Neural cell (in vitro differentiated cells): ENCODE measurements at regions not wholly inside any gene's neighbourhood (a gene's known extent, or its start where the extent isn't known, plus 50 kb on each side); places are given as distances from the start of the nearest gene placed in this dataset.

Source experiments
- H2AFZ ChIP-seq: fragments of 200-600, 300-800 bp; sonication (generic), shearing (Covaris generic); 2 replicates; pipeline ENCODE4 v1.6.0; 2014; ENCODE audit warnings: low read depth, mild to moderate bottlenecking, antibody characterized with exemption, low read length, moderate library complexity
- H3F3A ChIP-seq: fragments of 200-600 bp; shearing (Covaris generic); 2 replicates; pipeline ENCODE4 v1.6.1; 2016; ENCODE audit warnings: mild to moderate bottlenecking, moderate library complexity, mixed read lengths, antibody characterized with exemption, low read length; ENCODE audit not compliant: insufficient read depth, poor library complexity, severe bottlenecking
- H3K27ac ChIP-seq: fragments of 200-600, 300-800 bp; sonication (generic), shearing (Covaris generic); 2 replicates; pipeline ENCODE4 v1.5.1; 2014; ENCODE audit warnings: mild to moderate bottlenecking, low read length, moderate library complexity
- H3K27me3 ChIP-seq: fragments of 300-800, 200-600 bp; sonication (generic), shearing (Covaris generic); 2 replicates; pipeline ENCODE4 v1.6.0; 2014; ENCODE audit warnings: mild to moderate bottlenecking, low read depth, low read length, moderate library complexity; ENCODE audit not compliant: insufficient read depth
- H3K36me3 ChIP-seq: fragments of 300-800, 200-600 bp; sonication (generic), shearing (Covaris generic); 2 replicates; pipeline ENCODE4 v1.5.1; 2014; ENCODE audit warnings: mild to moderate bottlenecking, antibody characterized with exemption, low read length, moderate library complexity; ENCODE audit not compliant: insufficient read depth
- H3K4me2 ChIP-seq: fragments of 300-800, 200-600 bp; sonication (generic), shearing (Covaris generic); 2 replicates; pipeline ENCODE4 v1.6.0; 2014; ENCODE audit warnings: mild to moderate bottlenecking, low read length
- H3K4me3 ChIP-seq: fragments of 300-800, 200-600 bp; sonication (generic), shearing (Covaris generic); 2 replicates; pipeline ENCODE4 v1.5.1; 2014; ENCODE audit warnings: mild to moderate bottlenecking, low read length, moderate library complexity
- H3K79me2 ChIP-seq: fragments of 200-600 bp; shearing (Covaris generic); replicated peaks from 2 replicates; pipeline ENCODE4 v1.6.0; 2014; ENCODE audit warnings: mild to moderate bottlenecking, low read length, moderate library complexity; ENCODE audit not compliant: insufficient read depth
- H3K9ac ChIP-seq: fragments of 300-800, 200-600 bp; sonication (generic), shearing (Covaris generic); 2 replicates; pipeline ENCODE4 v1.6.1; 2016; ENCODE audit warnings: mild to moderate bottlenecking, low read length, mixed read lengths
- H3K9me2 ChIP-seq: fragments of 200-600 bp; shearing (Covaris generic); 2 replicates; pipeline ENCODE4 v1.6.1; 2016; ENCODE audit warnings: mild to moderate bottlenecking, low read length, mixed read lengths; ENCODE audit not compliant: insufficient read depth
- H3K9me3 ChIP-seq: fragments of 200-600, 300-800 bp; sonication (generic), shearing (Covaris generic); 2 replicates; pipeline ENCODE4 v1.6.1; 2016; ENCODE audit warnings: mild to moderate bottlenecking, mixed run types, low read length, moderate library complexity, mixed read lengths
- H4K20me1 ChIP-seq: fragments of 200-600 bp; shearing (Covaris generic); 2 replicates; pipeline ENCODE4 v1.6.1; 2016; ENCODE audit warnings: mild to moderate bottlenecking, mixed run types; ENCODE audit not compliant: insufficient read depth
- EP300 ChIP-seq: fragments of 450-650 bp; conservative IDR thresholded peaks from 2 replicates; pipeline ENCODE4 v1.6.1; 2014; ENCODE audit warnings: antibody characterized with exemption, mild to moderate bottlenecking, moderate library complexity; ENCODE audit not compliant: poor library complexity, severe bottlenecking
- EZH2 ChIP-seq: fragments of 200-600, 300-800 bp; shearing (Covaris generic), sonication (generic); IDR thresholded peaks from 2 replicates; pipeline ENCODE4 v1.6.1; 2014; ENCODE audit warnings: antibody characterized with exemption, low read length, borderline replicate concordance, mild to moderate bottlenecking; ENCODE audit not compliant: insufficient read depth, poor library complexity, severe bottlenecking
- MXI1 ChIP-seq: fragments of 450-650 bp; conservative IDR thresholded peaks from 2 replicates; pipeline ENCODE4 v1.6.1; 2014; ENCODE audit warnings: antibody characterized with exemption, mild to moderate bottlenecking; ENCODE audit not compliant: poor library complexity, severe bottlenecking
- POLR2AphosphoS5 ChIP-seq: IDR thresholded peaks from 2 replicates; pipeline ENCODE4 v1.6.1; 2012
- RAD21 ChIP-seq: fragments of 450-650 bp; conservative IDR thresholded peaks from 2 replicates; pipeline ENCODE4 v1.6.1; 2014; ENCODE audit warnings: antibody characterized with exemption, mild to moderate bottlenecking, moderate library complexity
- SMC3 ChIP-seq: fragments of 450-650 bp; conservative IDR thresholded peaks from 2 replicates; pipeline ENCODE4 v1.6.1; 2014; ENCODE audit warnings: antibody characterized with exemption, mild to moderate bottlenecking, moderate library complexity; ENCODE audit not compliant: poor library complexity
- TAF1 ChIP-seq: IDR thresholded peaks from 2 replicates; pipeline ENCODE4 v1.6.1; 2012; ENCODE audit warnings: low read depth
- TF ChIP-seq, protein P1 (sequence below): fragments of 450-650 bp; IDR thresholded peaks from 2 replicates; pipeline ENCODE4 v1.5.1; 2014; ENCODE audit warnings: antibody characterized with exemption, mild to moderate bottlenecking, moderate library complexity; ENCODE audit not compliant: poor library complexity, severe bottlenecking
- TF ChIP-seq, protein P2 (sequence below): IDR thresholded peaks from 2 replicates; pipeline ENCODE4 v1.6.1; 2012; ENCODE audit warnings: borderline replicate concordance

DNA sequence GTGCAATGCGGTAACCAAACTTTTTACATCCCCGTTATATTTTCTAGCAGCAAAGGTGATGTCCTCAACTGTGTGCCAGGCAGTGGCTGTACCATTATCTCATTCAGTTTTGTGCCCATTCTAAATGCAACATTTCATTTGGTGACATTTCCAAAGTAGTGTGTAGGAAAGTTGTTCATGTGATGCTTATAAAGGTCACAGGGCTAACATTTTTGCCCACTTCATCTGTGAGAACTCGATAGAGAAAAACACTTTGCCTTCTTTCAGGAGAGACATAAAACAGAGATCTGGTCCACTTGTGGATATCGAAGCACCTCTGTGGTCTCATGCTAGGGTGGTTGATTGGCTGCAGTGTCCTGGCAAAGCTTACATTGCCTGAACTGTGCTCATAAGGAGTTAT lies 414.2 kb upstream of the PDE3A start:
- H3K9me3 ChIP-seq, result no peaks in the 10 kb centered on the region
- H3K4me3 ChIP-seq, result no peak overlapping the region
- H3K9me2 ChIP-seq, result no peaks in the 10 kb centered on the region
- H3K36me3 ChIP-seq, result no peaks in the 10 kb centered on the region
- no peak overlapping the region for H2AFZ ChIP-seq
- no peak overlapping the region for H3K9ac ChIP-seq
- H3K79me2 ChIP-seq, result no peaks in the 10 kb centered on the region
- no peak for TF ChIP-seq SMC3
- no peak for TF ChIP-seq EP300
- no peak for TF ChIP-seq TAF1
- no peak for TF ChIP-seq RAD21
- TF ChIP-seq MXI1, result no peak
- no peak for TF ChIP-seq POLR2AphosphoS5
- TF ChIP-seq EZH2, result no peak
- TF ChIP-seq, protein P1, sequence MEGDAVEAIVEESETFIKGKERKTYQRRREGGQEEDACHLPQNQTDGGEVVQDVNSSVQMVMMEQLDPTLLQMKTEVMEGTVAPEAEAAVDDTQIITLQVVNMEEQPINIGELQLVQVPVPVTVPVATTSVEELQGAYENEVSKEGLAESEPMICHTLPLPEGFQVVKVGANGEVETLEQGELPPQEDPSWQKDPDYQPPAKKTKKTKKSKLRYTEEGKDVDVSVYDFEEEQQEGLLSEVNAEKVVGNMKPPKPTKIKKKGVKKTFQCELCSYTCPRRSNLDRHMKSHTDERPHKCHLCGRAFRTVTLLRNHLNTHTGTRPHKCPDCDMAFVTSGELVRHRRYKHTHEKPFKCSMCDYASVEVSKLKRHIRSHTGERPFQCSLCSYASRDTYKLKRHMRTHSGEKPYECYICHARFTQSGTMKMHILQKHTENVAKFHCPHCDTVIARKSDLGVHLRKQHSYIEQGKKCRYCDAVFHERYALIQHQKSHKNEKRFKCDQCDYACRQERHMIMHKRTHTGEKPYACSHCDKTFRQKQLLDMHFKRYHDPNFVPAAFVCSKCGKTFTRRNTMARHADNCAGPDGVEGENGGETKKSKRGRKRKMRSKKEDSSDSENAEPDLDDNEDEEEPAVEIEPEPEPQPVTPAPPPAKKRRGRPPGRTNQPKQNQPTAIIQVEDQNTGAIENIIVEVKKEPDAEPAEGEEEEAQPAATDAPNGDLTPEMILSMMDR, result no peak
- TF ChIP-seq, protein P2, sequence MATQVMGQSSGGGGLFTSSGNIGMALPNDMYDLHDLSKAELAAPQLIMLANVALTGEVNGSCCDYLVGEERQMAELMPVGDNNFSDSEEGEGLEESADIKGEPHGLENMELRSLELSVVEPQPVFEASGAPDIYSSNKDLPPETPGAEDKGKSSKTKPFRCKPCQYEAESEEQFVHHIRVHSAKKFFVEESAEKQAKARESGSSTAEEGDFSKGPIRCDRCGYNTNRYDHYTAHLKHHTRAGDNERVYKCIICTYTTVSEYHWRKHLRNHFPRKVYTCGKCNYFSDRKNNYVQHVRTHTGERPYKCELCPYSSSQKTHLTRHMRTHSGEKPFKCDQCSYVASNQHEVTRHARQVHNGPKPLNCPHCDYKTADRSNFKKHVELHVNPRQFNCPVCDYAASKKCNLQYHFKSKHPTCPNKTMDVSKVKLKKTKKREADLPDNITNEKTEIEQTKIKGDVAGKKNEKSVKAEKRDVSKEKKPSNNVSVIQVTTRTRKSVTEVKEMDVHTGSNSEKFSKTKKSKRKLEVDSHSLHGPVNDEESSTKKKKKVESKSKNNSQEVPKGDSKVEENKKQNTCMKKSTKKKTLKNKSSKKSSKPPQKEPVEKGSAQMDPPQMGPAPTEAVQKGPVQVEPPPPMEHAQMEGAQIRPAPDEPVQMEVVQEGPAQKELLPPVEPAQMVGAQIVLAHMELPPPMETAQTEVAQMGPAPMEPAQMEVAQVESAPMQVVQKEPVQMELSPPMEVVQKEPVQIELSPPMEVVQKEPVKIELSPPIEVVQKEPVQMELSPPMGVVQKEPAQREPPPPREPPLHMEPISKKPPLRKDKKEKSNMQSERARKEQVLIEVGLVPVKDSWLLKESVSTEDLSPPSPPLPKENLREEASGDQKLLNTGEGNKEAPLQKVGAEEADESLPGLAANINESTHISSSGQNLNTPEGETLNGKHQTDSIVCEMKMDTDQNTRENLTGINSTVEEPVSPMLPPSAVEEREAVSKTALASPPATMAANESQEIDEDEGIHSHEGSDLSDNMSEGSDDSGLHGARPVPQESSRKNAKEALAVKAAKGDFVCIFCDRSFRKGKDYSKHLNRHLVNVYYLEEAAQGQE, result no peak
- no peak overlapping the region for H3K27ac ChIP-seq
- H3K27me3 ChIP-seq, result no peaks in the 10 kb centered on the region
- H3F3A ChIP-seq, result no peaks in the 10 kb centered on the region
- no peak overlapping the region for H3K4me2 ChIP-seq
- no peaks in the 10 kb centered on the region for H4K20me1 ChIP-seq

DNA sequence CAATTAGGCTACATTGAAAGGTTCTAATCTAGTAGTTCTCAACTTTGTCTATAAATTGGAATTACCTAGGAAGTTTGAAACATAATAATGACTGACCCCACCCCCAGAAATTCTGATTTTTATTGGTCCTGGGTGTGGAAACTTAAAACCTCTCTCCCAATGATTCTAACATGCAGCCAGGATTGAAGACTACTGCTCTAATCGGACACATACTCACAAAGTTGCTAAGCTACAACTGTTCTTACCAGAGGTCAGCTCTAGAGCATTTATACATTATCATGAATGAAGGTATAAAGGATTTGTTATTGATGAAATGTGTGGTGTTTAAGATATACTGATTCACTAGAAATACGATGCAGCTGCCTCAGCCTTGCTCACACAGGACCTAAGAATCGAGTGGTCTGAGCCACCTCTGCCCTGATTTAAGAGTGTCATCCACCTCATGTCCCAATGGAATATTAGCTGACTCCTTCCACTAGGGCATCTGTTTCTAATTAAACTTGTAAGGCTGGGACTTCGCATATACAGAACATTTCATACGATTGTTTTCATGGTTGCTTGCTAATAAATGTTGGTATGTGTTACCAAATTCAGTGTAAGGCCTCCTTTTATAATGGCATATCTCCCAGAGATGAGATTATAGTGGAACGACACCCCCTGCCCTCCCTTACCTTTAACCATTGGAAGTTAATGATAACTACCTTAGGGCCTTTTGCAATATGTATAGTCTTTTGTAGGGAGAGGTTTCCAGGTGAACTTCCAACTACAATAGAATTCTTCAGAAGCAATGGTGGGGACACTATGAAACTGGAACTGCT lies 410.8 kb upstream of the PDE3A start:
- Histone ChIP-seq H3K79me2 (no peaks in the 10 kb centered on the region), H3K4me2 (no peak overlapping the region), H3K4me3 (no peak overlapping the region), H3K9me2 (no peaks in the 10 kb centered on the region), H3K9me3 (no peaks in the 10 kb centered on the region), H2AFZ (no peak overlapping the region), H3F3A (no peaks in the 10 kb centered on the region), H3K36me3 (no peaks in the 10 kb centered on the region), H4K20me1 (no peaks in the 10 kb centered on the region), H3K27ac (no peak overlapping the region), H3K9ac (no peak overlapping the region), H3K27me3 (no peaks in the 10 kb centered on the region)
- no peak for TF ChIP-seq MXI1
- TF ChIP-seq, protein P2, result no peak
- TF ChIP-seq EZH2, result no peak
- TF ChIP-seq SMC3, result no peak
- no peak for TF ChIP-seq EP300
- no peak for TF ChIP-seq RAD21
